CD4-positive, alpha-beta T cell treated with Interleukin-6 for 4 hours (primary cell): ENCODE measurements at regions not wholly inside any gene's neighbourhood (a gene's known extent, or its start where the extent isn't known, plus 50 kb on each side); places are given as distances from the start of the nearest gene placed in this dataset.

Experiments
- DNase-seq: peaks from one replicate; pipeline ENCODE4 v3.0.0-alpha.2; 2020; ENCODE audit warnings: mixed read lengths

DNA sequence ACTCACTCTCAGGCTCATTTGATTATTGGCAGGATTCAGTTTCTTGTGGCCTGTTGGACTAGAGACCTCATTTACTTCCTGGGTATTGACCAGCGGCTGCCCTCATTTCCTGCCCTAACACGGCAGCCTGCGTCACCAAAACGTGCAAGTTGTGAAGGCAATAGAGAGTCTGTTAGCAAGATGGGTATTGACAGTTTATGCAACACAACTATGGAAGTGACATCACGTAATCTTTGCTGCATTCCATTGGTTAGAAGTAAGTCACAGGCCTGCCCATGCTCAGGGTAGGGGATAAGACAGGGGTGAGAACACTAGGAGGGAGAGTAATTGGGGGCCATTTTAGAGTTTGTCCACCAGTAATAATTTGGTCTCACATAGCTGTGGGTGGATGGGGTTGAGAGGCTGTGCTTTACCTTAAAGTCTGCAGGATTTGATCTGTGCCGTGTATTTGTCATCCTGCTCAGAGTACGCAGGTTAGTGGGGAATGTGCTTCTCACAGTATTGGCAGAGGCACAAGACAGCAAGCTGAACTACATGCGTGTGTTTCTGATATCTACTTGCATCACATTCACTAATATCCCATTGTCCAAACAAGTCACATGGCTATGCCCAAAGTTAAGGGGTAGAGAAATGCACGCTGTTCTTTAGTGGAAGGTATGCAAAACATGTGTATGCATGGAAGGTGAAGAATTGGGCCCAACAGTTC lies 83.3 kb downstream of the EDEM1 start:
- DNase-seq, result no peak

- no peak for DNase-seq
These were observed 83.8 kb downstream of the EDEM1 start for GRCh38 chr3:5271372-5271683.

GRCh38 chr3:5272387-5272786 lies 84.9 kb downstream of the EDEM1 start:
- DNase-seq, result no peak

DNA sequence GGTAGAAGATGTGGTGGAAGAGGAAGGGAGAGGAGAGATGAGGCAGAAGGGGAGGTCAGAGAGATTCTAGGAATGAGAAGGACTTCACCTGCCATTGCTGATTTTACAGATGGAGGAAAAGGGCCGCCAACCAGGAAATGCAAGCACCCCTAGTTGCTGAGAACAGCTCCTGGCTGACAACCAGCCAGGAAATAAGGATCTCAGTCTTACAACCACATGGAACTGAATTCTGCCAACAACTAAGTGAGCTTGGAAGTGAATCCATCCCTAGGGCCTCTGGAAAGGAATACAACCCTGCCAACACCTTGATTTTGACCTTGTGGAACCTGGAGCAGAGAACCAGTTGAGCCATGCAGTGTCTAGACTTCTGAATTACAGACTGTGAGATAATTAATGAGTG lies 86.6 kb downstream of the EDEM1 start:
- no peak for DNase-seq

- DNase-seq, result no peak
These were observed 88.0 kb downstream of the EDEM1 start for GRCh38 chr3:5275529-5275928.

DNA sequence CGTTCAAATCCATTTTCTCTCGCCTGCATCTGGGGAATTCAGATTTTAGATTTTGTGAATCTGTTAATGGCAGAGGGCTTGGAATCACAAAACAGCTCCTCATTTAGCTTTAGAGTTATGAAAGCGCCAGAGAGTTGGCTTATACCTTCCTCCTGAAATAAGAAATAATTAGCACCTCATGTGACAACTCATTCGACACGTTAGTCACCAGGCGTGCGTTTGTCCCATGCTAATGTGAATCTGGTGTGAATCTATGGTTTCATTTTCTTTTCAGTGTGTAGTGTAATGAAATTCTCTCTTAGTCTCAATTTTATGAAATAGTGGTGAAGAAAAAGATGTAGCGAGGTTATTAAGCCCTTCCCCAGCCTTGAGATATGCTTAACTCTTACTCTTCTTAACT lies 89.4 kb downstream of the EDEM1 start:
- DNase-seq, result no peak

DNA sequence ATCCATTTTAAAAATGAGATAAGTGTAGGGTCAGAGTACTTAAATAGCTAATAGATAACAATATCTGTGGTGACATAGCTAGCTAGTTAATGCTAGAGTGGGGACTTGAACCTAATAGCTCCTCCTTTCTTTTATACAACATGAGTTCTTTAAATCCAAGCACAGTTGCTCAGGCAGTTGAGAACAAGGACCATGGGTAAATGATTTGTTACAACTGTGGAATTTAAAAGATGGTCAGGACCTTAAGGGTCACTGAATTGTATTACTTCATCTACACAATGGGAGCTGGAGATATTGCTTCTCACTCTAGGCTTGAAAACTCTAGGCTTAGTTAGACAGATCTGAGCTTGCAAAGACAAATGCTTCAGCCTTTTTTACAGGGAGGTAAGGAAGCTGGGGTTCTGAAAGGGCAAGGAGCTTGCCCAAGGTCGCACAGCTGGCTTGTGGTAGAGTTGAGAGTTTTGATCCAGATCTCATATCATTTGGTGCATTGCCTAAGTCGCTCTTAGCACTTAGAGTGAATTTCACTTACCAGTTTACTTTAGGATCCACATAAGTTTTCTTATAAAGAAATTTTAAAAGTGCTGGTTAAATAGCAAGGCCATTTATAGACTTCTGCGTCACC lies 90.2 kb downstream of the EDEM1 start:
- DNase-seq, result no peak

- no peak for DNase-seq
These were observed 91.2 kb downstream of the EDEM1 start for GRCh38 chr3:5278666-5279065.

GRCh38 chr3:5282703-5283102 lies 95.2 kb downstream of the EDEM1 start:
- no peak for DNase-seq

GRCh38 chr3:5285439-5285838 lies 97.9 kb downstream of the EDEM1 start:
- DNase-seq, result no peak

DNA sequence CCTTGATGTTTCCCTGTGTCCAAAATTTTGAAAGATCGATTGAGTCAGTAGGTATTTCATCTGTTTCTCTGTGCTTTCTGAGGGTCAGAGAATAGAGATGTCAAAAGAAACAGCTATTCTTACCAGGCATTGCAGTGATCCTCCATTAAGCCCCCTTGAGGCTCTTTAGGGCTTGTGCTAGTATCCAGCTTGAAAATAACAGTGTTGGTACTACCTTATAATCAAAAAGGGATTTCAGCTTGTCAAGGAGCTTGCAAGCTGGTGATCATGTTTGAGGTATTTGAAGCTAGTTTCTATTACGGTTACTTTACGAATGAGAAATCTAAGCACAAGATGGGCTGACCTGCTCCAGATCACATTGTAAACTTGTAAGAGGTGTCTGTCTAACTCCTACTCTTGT lies 103.4 kb downstream of the EDEM1 start:
- DNase-seq, result no peak

DNA sequence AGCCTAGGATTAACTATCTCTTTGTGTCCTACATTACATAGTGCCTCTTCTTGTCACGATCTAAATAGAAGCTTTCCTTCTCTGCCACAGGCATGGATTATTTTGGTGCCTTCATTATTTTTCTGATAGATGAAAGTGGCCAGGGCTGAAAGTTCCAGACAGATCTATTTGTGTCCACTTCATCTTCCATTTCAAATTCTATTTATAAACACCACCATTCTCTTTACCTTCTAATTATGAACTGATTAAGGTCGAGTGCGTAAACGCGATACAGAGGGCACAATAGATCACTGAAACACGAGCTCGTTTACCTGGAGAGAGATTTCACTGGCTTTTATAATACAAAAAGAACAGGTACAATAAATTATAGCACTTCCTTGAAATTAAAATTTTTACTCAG lies 105.0 kb downstream of the EDEM1 start:
- DNase-seq, result no peak

DNA sequence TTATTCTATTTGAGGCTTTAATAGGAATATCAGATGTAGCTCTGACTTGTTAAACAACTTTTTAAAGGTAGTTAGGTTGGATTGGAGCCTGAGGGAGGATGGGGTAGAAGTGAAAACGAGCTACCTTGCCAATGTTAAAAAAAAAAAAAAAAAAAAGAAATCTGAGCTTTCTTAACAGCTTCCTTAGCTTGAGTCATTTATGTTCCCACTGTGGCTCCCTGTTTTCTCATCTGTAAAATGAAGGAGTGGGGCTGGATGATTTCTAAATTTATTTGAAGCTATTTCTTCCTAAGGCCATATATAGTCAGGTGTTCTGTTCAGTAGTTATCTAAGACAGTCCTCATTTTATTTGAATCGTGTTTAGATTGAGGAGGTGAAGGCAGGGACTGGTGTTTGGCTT lies 105.7 kb downstream of the EDEM1 start:
- DNase-seq, result no peak

DNA sequence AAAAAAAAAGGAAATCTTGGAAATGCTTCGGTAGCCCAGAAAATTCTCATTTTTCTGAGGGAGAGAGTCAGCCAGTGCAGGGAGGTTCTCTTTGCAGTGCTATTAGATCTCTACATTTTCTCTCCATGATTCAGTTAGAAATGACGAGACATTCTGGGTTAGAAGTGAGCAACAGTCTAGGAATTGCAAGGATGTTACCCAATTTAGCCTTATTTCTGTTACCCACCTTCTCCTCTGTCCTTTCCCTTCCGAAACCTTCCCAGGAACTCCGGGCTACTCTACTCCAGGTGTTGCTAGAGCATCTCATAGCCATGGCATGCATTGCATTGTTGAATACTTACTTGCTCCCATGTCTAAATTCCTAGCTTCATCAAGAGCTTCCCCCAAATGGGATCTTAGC lies 106.8 kb downstream of the EDEM1 start:
- DNase-seq, result no peak

DNA sequence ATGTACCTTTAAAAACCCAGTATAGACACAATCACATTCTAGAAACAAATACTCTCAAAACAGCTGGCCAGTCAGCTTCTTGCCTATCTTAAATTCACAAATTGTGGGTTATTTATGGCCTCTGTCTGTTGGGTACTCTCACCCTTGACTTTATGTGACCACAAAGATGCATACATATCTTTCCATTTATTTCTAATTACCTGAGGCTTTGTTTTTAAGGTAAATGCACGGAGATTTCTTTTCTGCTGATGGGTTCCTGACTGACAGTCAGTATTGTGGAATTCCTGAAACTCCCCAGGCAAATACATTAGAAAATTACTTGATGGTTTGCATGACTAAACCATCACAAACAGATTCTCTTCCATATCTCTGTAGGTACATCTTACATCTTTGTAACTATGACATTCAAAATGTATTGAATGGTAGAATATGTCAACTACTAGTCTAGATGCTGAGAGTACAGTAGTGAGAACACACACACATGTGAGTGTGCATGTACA lies 107.7 kb downstream of the EDEM1 start:
- DNase-seq, result no peak

DNA sequence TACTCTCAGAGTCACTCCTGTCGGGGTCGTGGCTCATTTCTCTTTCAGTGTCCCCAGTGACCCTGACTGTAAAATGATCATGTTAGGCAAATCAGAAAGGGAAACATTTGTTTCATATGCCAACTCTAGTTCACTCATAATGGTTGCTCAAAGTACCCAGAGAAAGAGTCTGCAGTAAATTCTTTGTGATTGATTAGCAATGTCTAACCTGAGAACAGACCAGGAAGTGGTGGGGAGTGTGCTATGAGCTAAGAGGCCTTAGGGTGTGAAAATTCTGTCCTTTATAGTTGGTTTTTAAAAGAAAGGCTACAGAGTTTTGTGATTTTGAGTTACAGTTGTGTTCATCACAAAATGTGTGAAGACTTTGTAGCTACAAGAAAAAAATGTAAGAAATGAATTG lies 108.9 kb downstream of the EDEM1 start:
- no peak for DNase-seq

DNA sequence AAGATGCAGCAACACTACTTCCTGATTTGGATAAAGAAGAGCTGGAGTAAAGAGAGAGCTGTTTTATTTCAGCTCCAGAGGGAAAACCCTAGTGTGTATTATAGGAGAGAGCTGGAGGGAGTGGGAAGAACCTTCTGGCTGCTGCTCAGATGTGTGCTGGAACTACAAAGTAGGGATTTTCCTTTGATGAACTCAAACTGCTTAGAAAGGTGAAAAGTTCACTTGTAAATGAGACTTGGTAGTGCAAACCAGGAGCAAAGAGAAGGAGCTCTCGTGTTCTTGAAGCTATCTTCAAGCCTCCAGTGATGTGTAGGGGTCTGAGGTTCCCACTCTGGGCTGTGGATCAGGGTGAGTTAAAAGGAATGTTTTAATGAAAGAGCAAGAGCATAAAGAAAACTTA lies 110.4 kb downstream of the EDEM1 start:
- DNase-seq, result no peak

- no peak for DNase-seq
These were observed 110.9 kb downstream of the EDEM1 start for GRCh38 chr3:5298453-5298852.

GRCh38 chr3:5299161-5299560 lies 111.7 kb downstream of the EDEM1 start:
- no peak for DNase-seq

DNA sequence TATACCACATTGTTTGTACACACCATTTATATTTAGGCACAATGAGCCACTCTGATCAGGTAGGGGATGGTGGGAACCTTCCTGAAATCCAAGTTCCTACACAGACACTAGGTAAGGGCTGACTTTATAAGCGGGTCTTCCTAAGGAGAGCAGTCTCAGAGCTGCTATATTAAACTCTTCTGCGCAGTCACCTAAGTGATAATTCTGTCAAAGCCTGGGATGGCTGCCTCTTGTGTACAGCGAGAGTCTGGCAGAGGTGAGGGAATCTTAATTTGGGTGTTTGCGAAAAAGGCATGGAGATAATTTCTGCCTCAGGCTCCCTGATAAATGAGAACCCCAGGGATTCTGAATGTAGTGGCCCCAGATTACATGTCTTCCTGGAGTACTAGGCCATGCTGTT lies 113.1 kb downstream of the EDEM1 start:
- no peak for DNase-seq

DNA sequence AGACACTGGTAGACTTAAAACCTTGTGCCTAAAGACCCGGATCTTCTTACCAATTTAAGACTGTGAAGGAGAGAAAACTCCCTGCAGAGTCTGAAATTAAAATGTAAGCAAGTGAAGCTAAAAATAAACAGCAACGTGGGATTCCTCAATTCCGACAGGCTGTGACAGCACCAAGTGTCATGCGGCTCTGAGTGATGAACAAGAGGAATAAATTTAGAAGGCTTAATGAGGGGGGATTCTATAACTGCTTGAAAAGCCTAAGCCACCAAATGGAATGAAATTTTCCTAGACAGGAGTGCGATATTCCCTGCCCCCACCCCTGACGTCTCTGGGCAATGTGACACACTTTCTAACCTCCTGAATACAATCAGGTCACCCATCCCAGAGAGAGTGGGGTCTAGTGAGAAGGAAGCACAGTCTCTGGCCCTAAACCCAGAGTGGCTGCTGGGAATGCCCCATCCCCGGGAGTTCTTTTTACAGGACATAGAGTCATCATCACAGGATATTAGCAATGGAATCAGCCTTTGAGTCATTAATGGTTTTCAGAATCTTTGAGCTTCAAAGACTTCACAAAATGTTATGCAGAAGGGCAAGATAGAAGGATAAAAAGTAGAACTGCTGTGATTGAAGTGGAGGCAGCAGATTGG lies 114.3 kb downstream of the EDEM1 start:
- DNase-seq, result no peak

- DNase-seq, result no peak
These were observed 115.2 kb downstream of the EDEM1 start for GRCh38 chr3:5302661-5303060.

DNA sequence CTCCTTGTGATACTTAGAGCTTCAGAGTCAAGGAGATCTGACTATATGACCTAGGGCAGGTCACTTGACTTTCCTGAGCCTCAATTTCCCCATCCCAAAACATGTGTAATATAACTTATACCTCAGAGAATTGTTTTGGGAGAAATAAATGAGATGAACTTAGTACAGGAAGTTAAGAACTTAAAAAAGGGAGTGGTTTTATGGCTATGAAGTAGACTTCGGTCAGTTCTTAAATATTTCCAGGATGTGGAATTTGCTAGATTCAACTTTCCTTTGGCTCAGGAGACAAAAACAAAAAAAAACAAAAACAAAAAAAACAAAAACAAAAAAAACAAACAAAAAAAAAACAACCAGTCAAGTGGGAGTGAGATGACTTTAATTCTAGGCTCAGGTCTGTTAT lies 116.7 kb downstream of the EDEM1 start:
- DNase-seq, result no peak
